ENCODE measurements at regions not wholly inside any gene's neighbourhood (a gene's known extent, or its start where the extent isn't known, plus 50 kb on each side); places are given as distances from the start of the nearest gene placed in this dataset.
A peak's percentile ranks its signal among the peaks of the same experiment; 100 is the strongest.
"Not testable (repeated sequence)": the region's sequence is repeated elsewhere in the genome, so short reads cannot be mapped to it uniquely, and the experiment has no call there.

DNA sequence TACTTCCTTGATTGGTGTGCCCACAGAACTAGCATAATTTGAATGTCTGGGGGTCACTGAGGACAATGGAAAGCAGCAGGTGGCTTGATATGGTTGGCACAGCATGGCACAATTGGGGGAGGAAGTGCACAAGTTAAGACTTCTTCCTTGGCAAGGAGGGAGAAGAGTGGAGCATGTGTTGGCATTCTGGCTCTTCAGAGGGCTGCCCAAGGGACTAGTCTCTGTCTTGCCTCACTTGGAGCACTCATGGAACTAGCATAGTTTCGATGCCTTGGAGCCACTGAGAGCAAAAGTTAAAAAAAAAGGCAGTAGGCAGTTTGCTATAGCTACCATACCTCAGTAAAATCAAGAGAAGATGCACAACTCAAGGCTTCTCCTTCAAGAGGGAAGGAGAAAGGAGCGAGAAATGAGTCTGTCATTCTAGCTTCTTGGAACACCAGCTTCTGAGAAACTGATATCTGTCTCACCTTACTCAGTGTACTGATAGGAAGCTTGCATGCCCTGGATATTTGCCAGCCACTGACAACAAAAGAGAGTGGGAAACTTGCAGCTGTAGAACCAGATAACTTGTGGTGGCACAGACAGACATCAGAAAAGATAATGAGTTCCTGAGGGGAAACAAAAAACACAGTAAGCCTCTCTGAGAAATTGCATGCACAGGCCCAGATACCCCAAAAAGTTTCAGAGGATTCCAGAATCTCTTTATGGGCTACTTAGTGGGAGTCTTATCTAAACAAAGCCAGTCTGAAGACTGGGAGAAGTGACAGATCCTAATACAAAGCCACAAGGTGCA lies 207.5 kb upstream of the SAMSN1 start:
- DNase-seq, result no peak

DNA sequence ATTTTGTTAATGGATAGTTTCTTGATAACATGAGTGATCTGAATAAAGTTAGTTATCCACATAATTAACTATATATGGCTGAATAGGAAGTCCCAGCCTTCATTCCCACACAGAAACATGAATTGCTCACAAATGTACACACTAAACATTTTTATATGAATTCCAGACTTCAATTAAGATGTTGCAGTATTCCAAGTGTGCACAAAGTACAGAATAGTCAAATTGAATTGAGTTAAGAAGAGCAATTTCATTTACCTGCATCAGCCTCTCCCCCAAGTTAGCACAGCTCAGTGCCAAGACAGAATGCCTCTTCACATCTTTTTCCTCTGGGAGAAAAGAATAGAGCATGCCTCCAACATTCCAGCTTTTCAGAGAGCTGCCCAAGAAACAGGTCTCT lies 207.0 kb upstream of the SAMSN1 start:
- no peak for DNase-seq

DNA sequence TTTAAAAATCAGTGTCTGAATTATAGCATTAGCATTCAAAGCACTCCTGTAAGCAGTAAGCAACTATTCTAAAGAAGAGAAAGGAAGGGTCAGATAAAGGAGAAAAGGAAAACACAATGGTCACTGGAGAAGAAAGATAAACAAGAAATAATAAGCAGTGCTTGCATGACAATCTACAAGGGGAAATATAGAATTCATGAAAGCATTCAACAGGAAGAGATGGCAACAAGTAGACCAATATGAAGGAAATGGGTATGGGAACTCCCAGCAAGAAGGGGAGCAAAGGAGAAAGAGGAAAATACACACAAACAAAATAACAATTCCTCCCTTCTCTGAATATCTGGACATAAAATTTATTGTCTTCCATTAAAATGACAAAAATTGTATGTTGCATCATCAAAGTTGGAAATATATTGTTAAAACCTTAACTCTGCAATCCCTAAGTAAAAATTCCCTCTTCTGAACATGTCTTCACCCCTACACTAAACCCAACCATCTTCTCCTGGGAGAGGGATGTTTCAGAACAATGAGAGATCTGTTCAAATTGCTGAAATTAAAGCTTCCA lies 206.3 kb upstream of the SAMSN1 start:
- DNase-seq, result no peak

DNA sequence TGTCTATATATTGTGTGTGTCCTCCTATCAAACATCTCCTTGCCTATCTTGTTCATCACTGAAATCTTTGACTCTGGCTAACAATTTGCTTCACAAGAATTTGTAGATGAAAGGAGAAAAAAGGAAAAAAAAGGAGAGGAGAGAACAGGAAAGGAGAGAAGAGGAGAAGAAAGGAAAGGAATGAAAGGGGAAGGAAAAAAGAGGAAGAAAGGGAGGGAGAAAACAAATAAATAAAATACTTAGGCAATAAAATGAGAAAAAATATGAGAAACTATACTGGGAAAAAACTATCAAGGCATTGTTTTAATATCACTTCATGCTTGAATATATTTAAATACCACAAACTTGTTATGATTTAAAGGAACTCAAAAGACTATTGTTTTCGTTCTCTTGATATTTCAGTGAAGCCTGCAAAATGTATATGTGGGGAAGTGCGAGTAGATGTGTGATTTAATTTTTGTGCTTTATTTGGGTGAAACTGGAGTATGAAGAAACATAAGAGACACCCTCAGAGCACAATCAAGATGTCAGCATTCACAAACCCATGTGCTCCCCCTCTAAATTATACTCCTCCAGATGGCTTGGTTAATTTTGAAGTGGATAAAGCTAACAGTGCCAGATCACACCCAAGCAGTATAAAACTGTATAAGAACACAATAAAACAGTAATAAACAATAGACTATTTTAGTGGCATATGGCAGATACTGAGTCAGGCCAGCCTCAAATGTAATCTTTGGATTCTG lies 205.7 kb upstream of the SAMSN1 start:
- DNase-seq, result no peak

DNA sequence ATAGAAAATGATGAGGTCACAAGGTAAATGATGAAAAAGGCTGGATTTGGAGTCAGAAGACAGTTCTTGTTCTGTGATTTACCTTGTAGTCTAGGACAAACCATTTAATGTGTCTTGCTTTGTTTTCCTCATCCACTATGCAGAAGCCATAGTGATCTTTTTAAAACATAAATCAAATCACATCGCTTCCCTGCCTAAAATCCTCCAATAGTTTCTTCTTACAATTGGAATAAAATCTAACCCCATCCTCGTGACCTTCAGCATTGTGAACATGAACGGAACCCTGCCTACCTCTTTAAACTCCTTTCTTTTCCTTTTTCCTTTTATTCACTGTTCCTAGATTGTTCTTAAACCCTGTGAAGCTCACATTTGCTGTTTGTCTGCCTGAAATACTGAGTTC lies 204.9 kb upstream of the SAMSN1 start:
- DNase-seq, result no peak

DNA sequence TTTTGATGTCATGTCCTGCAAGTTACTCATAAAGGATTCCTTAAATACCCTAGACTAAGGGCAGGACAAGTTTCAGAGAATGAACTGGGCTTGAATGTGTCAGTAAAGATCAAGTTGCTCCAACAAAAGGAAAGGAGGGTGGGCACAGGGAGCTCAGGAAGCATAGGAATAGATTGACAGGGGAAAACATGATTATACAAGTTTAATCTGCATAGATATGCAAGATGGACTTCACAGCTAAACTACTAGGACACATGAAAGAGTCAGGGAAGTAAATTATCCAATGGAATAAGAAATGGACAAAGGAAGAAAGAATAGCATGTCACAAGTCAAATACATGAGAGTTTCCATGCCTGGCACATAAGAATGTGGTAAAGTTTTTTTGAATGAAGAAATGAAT lies 203.9 kb upstream of the SAMSN1 start:
- DNase-seq, result no peak

DNA sequence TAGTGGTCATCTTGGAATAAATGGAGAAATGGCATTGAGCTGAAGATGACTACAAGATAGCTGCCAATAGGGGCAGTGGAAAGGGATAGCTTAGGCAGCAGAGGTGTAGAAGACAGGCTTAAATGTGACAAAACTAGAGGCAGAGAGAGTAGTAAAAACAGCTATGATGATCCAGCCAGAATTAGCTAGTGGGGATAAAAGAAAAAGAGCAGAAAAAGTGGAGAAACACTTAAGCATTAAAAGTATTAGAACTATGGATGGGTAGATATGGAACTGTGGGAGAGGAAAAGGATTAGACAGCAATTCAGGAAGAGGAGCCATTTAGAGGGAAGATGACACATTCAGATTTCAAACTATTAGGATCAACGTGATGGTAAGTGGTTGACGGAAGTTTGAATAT lies 202.5 kb upstream of the SAMSN1 start:
- no peak for DNase-seq

DNA sequence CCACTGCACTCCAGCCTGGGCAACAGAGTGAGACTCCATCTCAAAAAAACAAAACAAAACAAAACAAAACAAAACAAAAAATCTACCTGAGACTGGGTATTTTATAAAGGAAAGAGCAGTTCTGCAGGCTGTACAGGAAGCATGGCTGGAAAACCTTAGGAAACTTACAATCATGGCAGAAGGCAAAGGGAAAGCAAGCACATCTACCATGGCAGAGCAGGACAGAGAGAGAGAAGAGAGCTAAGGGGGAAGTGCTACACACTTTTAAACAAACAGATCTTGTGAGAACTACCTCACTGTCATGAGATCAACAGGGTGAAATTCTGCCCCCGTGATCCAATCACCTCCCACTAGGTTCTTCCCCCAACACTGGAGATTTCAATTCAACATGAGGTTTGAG lies 198.3 kb upstream of the SAMSN1 start:
- no peak for DNase-seq

DNA sequence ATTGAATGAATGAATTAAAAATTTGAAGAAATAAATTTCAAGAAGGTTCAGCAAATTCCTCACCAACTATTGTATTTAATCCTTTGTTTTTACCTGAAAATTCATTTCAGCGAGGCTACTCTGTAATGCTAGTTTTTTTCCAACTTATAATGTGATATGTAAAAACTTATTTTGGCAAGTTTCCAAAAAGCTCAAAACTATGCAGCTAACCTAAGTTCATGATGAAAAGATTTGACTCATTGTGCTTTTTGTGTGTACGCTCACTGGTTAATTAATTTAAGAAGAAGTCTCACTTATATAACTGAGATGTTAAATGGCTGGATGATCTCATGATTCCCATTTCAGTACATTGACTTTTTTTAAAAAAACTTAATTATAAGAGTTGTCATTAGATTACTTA lies 196.0 kb upstream of the SAMSN1 start:
- no peak for DNase-seq

DNA sequence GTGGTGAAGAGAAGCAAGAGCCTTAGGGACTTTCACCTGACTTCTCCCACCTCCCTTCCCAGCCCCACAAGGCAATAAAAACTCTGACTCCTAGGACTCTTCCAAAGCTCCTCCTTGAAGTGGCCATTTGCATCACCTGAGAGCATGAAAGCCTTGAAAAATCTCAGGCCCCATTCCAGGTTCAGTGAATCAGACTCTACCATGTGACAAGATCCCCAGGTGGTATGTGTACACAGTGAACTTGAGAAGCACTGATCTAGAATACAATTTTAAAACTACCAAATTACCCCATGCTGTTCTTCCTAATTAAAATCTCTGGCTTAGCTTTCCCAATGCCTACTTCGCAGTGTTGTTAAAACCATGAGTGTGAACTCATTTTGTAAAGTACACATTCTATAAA lies 195.1 kb upstream of the SAMSN1 start:
- no peak for DNase-seq

DNA sequence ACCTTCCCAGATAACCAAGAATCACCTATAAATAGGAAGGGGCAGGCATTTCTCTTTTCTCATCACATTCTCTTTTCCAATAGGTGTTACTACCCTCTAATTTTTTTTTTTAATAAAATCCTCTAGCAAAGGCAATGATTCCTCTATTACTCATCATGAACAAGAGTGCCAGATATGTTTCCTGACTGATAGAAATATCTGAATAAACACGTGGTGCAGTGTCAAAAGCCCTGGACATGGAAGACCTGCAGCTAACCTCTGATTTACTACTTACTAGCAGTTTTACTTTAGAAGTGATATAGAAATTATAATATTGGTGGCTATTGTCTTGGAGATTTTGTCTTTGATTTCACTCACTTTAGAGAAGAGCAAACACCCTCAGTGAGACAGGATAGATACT lies 194.6 kb upstream of the SAMSN1 start:
- DNase-seq, result no peak

DNA sequence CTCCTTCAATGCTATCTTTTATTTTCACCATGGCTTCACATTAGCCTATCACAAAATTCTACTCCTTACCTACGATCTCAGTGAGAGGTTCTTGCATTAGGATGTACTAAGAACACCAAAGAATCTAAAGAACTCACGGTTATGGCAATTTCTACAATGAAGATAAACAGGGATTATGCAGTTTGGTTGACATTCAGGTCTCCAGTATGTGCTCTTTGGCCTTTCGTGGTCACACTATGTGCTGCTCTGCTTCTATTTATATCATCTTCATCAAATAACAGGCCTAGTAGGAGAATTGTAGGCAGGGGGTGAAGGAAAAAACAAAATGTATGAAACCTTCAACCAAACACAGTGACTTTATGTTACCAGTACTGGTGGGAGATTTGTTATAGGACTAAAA lies 194.0 kb upstream of the SAMSN1 start:
- DNase-seq, result no peak

DNA sequence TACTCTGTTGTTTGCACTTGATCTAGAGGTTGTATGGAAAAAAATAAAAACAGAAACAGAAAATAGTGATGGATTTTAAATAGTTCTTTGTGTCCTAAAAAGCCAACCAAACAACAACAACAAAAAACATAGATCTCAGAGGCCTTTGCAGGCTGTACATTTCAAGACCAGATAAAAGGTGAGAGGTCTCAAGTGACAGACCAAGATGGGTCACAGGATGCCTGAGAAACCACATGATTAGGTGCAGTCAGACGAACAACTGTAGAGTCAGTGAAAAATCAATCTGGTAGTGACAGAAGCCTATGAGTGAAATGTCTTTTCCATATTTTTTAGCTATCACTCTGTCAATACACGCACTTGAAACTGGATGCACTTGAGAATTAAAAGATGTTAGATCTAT lies 193.5 kb upstream of the SAMSN1 start:
- no peak for DNase-seq

DNA sequence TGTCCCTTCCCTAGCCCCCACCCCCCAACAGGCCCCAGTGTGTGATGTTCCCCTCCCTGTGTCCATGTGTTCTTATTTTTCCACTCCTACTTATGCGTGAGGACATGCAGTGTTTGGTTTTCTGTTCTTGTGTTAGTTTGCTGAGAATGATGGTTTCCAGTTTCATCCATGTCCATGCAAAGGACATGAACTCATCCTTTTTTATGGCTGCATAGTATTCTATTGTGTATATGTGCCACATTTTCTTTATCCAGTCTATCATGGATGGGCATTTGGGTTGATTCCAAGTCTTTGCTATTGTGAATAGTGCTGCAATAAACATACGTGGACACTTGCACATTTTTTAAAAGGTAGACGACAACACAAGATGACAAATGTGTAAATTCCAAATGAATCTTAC lies 192.5 kb upstream of the SAMSN1 start:
- not testable (repeated sequence) for DNase-seq

DNA sequence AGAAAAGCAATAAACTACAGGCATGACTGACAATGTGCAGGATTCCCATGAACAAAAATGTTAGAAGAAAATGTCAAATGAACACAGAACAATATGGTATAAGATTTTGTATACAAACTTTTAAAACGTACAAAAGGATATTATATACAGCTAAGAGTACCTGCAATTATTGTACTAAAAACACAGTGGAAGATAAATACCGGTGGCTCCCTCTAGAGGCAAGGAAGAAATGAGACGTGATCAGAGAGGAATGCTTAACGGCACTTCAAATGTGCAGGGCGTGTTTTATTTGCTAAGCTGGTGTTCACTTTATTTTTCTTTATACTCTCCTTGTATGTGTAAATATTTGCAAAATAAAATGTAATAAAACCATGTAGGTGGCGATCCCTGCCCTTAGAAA lies 191.8 kb upstream of the SAMSN1 start:
- DNase-seq, result peak; percentile 79

DNA sequence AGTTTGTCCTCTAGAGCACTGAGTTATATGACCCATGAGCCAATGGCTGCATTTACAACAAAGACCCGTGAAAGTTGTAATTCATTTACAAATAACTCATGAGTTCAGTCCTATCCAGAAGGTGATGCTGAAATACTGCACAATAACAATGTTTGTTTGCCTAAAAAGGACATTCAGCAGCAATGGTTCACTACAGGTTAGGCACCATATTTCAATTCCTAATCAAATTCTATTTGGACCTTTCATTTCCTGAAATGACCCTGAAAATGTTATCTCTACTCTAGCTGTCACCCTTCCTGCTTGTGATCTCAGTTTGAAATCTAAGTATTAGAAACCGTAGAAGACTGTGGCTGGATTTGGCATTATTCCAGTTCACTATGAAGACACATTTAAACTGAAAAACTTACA lies 191.2 kb upstream of the SAMSN1 start:
- no peak for DNase-seq

DNA sequence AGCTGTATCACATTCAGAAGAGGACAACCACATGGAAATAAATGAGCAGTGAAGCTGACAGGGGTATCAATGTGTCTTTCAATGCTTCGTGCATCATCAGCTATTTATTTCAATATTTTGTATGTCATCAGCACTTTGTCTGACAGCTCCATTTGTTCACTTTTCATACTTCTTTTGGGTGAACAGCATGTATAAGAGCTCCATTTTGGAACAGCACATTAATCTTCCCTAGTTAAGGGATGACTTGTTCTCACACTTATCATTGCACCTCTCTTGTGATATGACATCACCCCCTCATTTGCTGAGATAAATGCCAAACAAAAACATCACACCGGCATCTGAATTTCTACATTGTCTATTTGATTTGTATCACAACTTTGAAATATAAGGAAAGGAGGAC lies 190.6 kb upstream of the SAMSN1 start:
- no peak for DNase-seq

DNA sequence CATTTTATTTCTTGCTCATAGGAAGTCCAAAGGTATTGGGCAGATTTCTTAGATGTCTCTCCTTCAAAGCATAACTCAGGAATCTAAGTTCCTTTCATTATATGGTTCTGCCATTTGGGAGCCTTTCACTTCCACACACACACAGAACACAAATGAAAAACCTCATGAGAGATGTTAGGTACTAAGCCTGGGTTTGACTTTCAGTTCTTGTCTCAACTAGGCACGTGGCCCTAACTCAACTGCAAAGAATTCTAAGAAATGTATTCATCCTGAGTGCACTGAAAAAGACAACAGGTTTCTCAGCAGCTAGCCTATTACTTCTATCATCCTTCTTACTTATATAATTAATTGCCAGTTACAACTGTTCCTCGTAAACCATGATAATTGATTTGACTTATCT lies 190.0 kb upstream of the SAMSN1 start:
- DNase-seq, result no peak

DNA sequence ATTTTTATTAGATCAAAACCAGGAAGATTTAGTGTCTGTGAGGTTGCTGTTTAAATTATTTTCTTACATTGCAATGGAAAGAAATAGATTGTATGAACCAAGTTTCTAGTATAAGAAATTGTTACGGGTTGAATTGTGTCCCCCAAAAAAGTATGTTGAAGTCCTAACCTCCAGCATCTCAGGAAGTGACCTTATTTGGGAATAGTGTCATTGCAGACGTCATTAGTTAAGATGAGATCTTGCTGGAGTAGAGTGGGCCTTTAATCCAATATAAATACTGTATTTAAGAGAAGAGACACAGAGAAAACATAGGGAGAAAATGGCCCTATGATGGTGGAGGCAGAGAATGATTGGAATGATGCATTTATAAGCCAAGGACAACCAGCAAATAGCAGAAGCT lies 188.7 kb upstream of the SAMSN1 start:
- DNase-seq, result no peak

DNA sequence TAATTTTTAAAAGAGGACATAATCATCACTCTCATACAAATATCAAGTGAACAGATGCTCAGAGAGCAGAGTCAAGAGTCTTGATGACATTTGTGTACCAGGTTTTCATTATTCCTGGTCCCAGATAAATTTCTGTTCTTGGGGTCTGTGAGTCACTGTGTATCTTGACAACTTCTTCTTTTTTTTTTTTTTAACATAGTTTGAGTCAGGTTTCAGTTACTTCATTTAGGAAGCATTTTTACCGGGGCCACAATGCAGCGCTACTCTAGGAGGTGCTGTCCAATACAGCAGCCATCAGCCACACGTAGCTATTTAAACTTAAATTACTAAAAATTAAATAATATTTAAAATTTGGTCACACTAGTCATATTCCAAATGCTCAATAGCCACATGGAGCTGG lies 188.1 kb upstream of the SAMSN1 start:
- DNase-seq, result no peak

DNA sequence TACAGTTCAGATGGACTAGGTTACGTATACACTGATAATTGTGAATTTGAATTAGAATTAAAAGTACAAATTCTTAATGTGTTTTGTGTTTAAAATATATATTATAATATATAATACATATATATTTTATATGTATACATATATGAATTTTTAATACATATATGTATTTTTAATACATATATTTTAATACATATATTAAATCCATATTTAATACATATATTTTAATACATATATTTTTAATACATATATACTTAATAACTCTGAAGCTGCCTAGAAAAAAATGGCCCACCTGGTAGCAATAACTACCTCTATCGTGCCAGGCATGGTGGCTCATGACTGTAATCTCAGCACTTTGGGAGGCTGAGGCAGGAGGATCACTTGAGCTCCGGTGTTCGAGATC lies 179.1 kb upstream of the SAMSN1 start:
- no peak for DNase-seq

DNA sequence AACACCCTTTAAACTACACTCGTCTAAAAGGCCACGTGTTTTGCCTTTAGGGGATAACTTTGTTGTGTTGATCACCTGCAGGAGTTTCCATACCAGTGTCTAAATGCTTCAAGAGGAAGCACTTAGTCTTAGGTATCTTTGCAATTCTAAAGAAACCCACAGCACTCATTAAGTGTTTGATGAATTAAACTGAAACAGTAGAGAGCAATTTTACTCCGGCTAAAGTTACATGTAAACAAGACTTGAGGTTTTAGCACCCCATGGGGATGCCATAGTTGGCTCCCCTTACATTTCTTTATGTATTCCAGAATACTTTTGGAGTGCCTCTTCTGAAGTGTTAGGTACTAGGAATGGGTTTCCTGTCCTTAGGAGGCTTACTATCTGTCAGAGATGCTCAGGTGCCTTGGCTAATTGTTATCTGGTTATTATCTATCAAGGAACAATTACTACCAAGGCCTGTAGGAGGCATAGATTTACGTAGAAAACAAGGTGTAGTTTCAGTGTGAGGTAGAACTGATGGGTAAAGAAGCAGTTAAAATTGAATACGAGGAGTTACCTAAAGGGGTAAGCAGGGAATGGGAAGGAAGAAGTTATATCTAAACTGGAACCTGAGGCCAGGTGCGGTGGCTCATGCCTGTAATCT lies 176.8 kb upstream of the SAMSN1 start:
- DNase-seq, result no peak

DNA sequence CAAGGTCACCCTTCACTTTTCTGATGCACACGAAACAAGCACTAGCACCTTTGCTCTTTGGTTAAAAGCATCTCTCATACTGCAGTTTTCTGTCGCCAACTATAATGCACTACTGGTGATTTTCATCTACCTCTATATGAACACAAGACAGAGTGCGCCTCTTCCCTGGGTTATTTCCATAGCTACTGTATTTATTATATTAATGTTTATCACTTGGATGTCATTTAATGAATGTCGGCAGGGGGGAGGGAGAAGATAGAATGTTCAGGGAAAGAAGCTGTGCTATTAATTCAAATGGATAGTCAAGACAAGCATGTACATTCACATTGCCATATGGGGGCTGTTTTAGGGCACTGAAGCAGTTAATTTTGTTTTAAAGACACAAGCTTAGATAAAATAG lies 174.1 kb upstream of the SAMSN1 start:
- no peak for DNase-seq

DNA sequence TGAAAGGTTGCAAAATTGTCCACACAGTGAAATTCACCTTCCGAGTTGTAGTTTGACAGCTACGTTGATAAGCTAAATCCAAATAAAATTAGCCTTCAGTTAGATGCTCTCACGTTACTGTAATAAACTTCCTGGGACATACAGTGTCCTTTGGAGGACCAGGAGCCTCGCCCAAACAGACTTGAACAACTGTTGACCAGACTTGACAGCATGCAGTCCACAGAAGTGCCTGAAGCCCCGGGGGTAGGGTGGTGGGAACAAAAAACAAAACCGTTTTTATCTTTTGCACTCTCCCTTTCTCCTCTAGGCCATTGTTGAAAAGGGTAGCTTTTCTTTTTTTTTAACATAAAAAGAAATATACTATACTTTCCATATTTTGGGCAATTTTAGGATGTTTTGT lies 172.8 kb upstream of the SAMSN1 start:
- DNase-seq, result no peak

Data from CD4-positive, alpha-beta T cell treated with Interleukin-12 subunit alpha and Interleukin-12 subunit beta, for 1 hour (primary cell).